Liver (tissue), 8 donors: ENCODE measurements at regions not wholly inside any gene's neighbourhood (a gene's known extent, or its start where the extent isn't known, plus 50 kb on each side); places are given as distances from the start of the nearest gene placed in this dataset.

Experiments
- DNase-seq: peaks from one replicate; pipeline ENCODE4 v3.0.0-alpha.2; 2017; ENCODE audit warnings: low spot score
- H3K27ac ChIP-seq, 2 donors: one replicate each; pipeline ENCODE4 v1.7.0; 2013; ENCODE audit warnings: inconsistent platforms in 2 of 2, low read length in 2 of 2, control low read depth in 1 of 2, low read depth in 1 of 2, mild to moderate bottlenecking in 1 of 2
- H3K27me3 ChIP-seq, 4 donors: one replicate each; pipeline versions ENCODE4 v1.6.1 to v1.7.0; 2013; ENCODE audit warnings: low read length in 3 of 4, inconsistent platforms in 1 of 4, mild to moderate bottlenecking in 1 of 4, moderate library complexity in 1 of 4; ENCODE audit not compliant: control insufficient read depth in 4 of 4, insufficient read depth in 4 of 4
- H3K36me3 ChIP-seq, 4 donors: one replicate each; pipeline versions ENCODE4 v1.6.1 to v1.7.0; 2013; ENCODE audit warnings: low read length in 3 of 4, mild to moderate bottlenecking in 3 of 4, low read depth in 1 of 4, moderate library complexity in 1 of 4; ENCODE audit not compliant: control insufficient read depth in 4 of 4, insufficient read depth in 3 of 4
- H3K4me1 ChIP-seq, 4 donors: one replicate each; pipeline versions ENCODE4 v1.6.1 to v1.7.0; 2013; ENCODE audit warnings: low read length in 3 of 4, mild to moderate bottlenecking in 3 of 4, moderate library complexity in 1 of 4; ENCODE audit not compliant: control insufficient read depth in 4 of 4, insufficient read depth in 4 of 4
- H3K4me3 ChIP-seq, 3 donors: one replicate each; pipeline versions ENCODE4 v1.6.1 to v1.7.0; 2013; ENCODE audit warnings: low read length in 3 of 3, control low read depth in 1 of 3, low read depth in 1 of 3, mild to moderate bottlenecking in 1 of 3
- H3K9ac ChIP-seq, 2 donors: one replicate each; pipeline ENCODE4 v1.7.0; 2013; ENCODE audit warnings: low read length in 2 of 2, mild to moderate bottlenecking in 2 of 2, moderate library complexity in 2 of 2, control low read depth in 1 of 2, low read depth in 1 of 2
- H3K9me3 ChIP-seq, 4 donors: one replicate each; pipeline versions ENCODE4 v1.6.1 to v1.7.0; 2013; ENCODE audit warnings: low read length in 3 of 4; ENCODE audit not compliant: control insufficient read depth in 4 of 4
- EGR1 ChIP-seq, 2 donors: IDR thresholded peaks; 2 replicates each; pipeline ENCODE4 v1.6.1; 2016 to 2018; ENCODE audit warnings: antibody characterized with exemption in 2 of 2, low read depth in 2 of 2
- FOXA1 ChIP-seq: IDR thresholded peaks from 2 replicates; pipeline ENCODE4 v1.6.1; 2016; ENCODE audit warnings: antibody characterized with exemption
- FOXA2 ChIP-seq: IDR thresholded peaks from 2 replicates; pipeline ENCODE4 v1.6.1; 2016; ENCODE audit warnings: antibody characterized with exemption
- GABPA ChIP-seq, 2 donors: IDR thresholded peaks in 1 of 2; conservative IDR thresholded peaks in 1 of 2; 2 replicates each; pipeline ENCODE4 v1.6.1; 2016; ENCODE audit warnings: antibody characterized with exemption in 2 of 2, mild to moderate bottlenecking in 1 of 2, moderate library complexity in 1 of 2
- HNF4A ChIP-seq, 2 donors: conservative IDR thresholded peaks; 2 replicates each; pipeline ENCODE4 v1.6.1; 2016; ENCODE audit warnings: antibody characterized with exemption in 2 of 2, mild to moderate bottlenecking in 2 of 2
- HNF4G ChIP-seq: IDR thresholded peaks from 2 replicates; pipeline ENCODE4 v1.6.1; 2016; ENCODE audit warnings: antibody characterized with exemption
- JUND ChIP-seq, 2 donors: IDR thresholded peaks; 2 replicates each; pipeline ENCODE4 v1.6.1; 2016; ENCODE audit warnings: antibody characterized with exemption in 2 of 2
- NR2F2 ChIP-seq: IDR thresholded peaks from 2 replicates; pipeline ENCODE4 v1.6.1; 2016; ENCODE audit warnings: antibody characterized with exemption
- RAD21 ChIP-seq, 2 donors: IDR thresholded peaks; 2 replicates each; pipeline ENCODE4 v1.6.1; 2016; ENCODE audit warnings: antibody characterized with exemption in 2 of 2, mild to moderate bottlenecking in 2 of 2
- RXRA ChIP-seq, 2 donors: IDR thresholded peaks; 2 replicates each; pipeline ENCODE4 v1.6.1; 2017 to 2018; ENCODE audit warnings: antibody characterized with exemption in 2 of 2, mild to moderate bottlenecking in 1 of 2
- SP1 ChIP-seq: IDR thresholded peaks from 2 replicates; pipeline ENCODE4 v1.6.1; 2018; ENCODE audit warnings: antibody characterized with exemption, mild to moderate bottlenecking
- TAF1 ChIP-seq: conservative IDR thresholded peaks from 2 replicates; pipeline ENCODE4 v1.6.1; 2016; ENCODE audit warnings: antibody characterized with exemption, mild to moderate bottlenecking
- YY1 ChIP-seq: IDR thresholded peaks from 2 replicates; pipeline ENCODE4 v1.6.1; 2016; ENCODE audit warnings: antibody characterized with exemption, mild to moderate bottlenecking
- WGBS: extraction: QIAGEN DNeasy Blood & Tissue Kit; methylation state at CpG from one replicate; pipeline ENCODE4 v1.1.7; 2013; 5-methylcytosine and 5-hydroxymethylcytosine counted together
- TF ChIP-seq, protein P1 (sequence below): IDR thresholded peaks from 2 replicates; pipeline ENCODE4 v1.6.1; 2016; ENCODE audit warnings: antibody characterized with exemption
- TF ChIP-seq, protein P2 (sequence below): fragments of 150-350 bp; IDR thresholded peaks from 2 replicates; pipeline ENCODE4 v1.5.1; 2017; ENCODE audit warnings: improper control_type of control experiment, low read depth, low read length; ENCODE audit not compliant: missing input control
- TF ChIP-seq, protein P3 (sequence below): IDR thresholded peaks from 2 replicates; pipeline ENCODE4 v1.6.1; 2016; ENCODE audit warnings: antibody characterized with exemption, mild to moderate bottlenecking
- TF ChIP-seq, protein P4 (sequence below): IDR thresholded peaks from 2 replicates; pipeline ENCODE4 v1.6.1; 2016; ENCODE audit warnings: antibody characterized with exemption
- TF ChIP-seq, protein P5 (sequence below): IDR thresholded peaks from 2 replicates; pipeline ENCODE4 v1.6.1; 2016; ENCODE audit warnings: antibody characterized with exemption
- donor health status: healthy.
- donor health status: healthy.
- donor health status: healthy.
- donor health status: healthy.
- donor health status: healthy.

DNA sequence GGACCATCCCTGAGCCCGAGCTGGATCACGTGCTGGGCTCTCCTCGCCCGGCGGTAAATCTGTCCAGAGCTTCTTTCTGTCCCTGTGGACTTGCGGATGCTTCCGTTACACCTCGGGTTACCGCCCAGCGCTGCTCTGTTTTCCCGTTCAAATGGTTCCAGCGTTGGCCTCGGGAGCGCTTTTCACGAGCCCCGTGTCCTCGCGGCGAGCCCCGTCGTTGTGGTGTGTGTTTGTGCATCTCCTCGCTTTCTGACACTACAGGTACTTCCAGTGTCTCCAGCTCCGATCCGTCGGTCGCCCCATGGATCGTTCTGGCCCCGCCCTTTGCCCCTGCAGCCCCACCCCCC is 77.4 kb downstream of the RTP5 start:
- peaks cover 3 to 25% (median 17%) of the 10 kb centered on the region in 4 donors for H3K4me1 ChIP-seq
- H3K9ac ChIP-seq, result no peak overlapping the region
- no peak overlapping the region for H3K27ac ChIP-seq
- no peak overlapping the region for H3K4me3 ChIP-seq
- TF ChIP-seq, protein P1, sequence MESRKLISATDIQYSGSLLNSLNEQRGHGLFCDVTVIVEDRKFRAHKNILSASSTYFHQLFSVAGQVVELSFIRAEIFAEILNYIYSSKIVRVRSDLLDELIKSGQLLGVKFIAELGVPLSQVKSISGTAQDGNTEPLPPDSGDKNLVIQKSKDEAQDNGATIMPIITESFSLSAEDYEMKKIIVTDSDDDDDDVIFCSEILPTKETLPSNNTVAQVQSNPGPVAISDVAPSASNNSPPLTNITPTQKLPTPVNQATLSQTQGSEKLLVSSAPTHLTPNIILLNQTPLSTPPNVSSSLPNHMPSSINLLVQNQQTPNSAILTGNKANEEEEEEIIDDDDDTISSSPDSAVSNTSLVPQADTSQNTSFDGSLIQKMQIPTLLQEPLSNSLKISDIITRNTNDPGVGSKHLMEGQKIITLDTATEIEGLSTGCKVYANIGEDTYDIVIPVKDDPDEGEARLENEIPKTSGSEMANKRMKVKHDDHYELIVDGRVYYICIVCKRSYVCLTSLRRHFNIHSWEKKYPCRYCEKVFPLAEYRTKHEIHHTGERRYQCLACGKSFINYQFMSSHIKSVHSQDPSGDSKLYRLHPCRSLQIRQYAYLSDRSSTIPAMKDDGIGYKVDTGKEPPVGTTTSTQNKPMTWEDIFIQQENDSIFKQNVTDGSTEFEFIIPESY, result no peak
- TF ChIP-seq, protein P2, sequence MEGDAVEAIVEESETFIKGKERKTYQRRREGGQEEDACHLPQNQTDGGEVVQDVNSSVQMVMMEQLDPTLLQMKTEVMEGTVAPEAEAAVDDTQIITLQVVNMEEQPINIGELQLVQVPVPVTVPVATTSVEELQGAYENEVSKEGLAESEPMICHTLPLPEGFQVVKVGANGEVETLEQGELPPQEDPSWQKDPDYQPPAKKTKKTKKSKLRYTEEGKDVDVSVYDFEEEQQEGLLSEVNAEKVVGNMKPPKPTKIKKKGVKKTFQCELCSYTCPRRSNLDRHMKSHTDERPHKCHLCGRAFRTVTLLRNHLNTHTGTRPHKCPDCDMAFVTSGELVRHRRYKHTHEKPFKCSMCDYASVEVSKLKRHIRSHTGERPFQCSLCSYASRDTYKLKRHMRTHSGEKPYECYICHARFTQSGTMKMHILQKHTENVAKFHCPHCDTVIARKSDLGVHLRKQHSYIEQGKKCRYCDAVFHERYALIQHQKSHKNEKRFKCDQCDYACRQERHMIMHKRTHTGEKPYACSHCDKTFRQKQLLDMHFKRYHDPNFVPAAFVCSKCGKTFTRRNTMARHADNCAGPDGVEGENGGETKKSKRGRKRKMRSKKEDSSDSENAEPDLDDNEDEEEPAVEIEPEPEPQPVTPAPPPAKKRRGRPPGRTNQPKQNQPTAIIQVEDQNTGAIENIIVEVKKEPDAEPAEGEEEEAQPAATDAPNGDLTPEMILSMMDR, result no peak
- TF ChIP-seq, protein P3, sequence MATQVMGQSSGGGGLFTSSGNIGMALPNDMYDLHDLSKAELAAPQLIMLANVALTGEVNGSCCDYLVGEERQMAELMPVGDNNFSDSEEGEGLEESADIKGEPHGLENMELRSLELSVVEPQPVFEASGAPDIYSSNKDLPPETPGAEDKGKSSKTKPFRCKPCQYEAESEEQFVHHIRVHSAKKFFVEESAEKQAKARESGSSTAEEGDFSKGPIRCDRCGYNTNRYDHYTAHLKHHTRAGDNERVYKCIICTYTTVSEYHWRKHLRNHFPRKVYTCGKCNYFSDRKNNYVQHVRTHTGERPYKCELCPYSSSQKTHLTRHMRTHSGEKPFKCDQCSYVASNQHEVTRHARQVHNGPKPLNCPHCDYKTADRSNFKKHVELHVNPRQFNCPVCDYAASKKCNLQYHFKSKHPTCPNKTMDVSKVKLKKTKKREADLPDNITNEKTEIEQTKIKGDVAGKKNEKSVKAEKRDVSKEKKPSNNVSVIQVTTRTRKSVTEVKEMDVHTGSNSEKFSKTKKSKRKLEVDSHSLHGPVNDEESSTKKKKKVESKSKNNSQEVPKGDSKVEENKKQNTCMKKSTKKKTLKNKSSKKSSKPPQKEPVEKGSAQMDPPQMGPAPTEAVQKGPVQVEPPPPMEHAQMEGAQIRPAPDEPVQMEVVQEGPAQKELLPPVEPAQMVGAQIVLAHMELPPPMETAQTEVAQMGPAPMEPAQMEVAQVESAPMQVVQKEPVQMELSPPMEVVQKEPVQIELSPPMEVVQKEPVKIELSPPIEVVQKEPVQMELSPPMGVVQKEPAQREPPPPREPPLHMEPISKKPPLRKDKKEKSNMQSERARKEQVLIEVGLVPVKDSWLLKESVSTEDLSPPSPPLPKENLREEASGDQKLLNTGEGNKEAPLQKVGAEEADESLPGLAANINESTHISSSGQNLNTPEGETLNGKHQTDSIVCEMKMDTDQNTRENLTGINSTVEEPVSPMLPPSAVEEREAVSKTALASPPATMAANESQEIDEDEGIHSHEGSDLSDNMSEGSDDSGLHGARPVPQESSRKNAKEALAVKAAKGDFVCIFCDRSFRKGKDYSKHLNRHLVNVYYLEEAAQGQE, result no peak
- TF ChIP-seq, protein P4, sequence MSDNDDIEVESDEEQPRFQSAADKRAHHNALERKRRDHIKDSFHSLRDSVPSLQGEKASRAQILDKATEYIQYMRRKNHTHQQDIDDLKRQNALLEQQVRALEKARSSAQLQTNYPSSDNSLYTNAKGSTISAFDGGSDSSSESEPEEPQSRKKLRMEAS, result no peak
- TF ChIP-seq HNF4G (no peak), JUND (IDR thresholded peaks at IDR 0.05) (no peak), NR2F2 (no peak), FOXA2 (no peak), TAF1 (no peak)
- DNase-seq, result no peak
- 88% methylated on average over 28 of the region's 28 CpGs for WGBS
- no peaks in the 10 kb centered on the region for H3K9me3 ChIP-seq
- H3K36me3 ChIP-seq, result no peaks in the 10 kb centered on the region
- H3K27me3 ChIP-seq, result no peaks in the 10 kb centered on the region

DNA sequence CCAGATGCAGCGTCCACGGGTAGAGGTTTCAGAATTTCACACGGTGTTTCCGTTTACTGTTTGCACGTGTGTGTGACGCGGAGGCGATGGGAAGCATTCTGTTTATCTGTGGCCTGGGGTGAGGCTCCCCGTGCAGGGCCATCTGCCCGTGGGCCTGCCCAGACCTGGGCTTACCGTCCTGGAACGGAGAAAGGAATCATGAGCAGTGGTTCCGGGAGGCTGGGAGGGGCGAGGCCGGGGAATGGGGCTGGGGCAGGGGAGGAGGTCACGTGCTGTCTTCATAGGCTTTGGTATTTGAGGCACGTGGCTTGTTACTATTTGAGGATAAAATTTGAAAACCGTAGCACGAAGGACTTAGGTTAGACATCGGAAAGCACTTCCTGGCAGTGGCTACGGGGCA is 77.9 kb downstream of the RTP5 start:
- no peak overlapping the region for H3K9ac ChIP-seq
- WGBS, result 94% methylated on average over 21 of the region's 21 CpGs
- DNase-seq, result no peak
- no peak for TF ChIP-seq EGR1 (IDR thresholded peaks at IDR 0.05; ENCODE audit: low read depth in 2 of 2)
- TF ChIP-seq RAD21 (IDR thresholded peaks at IDR 0.05), result no peak
- TF ChIP-seq, protein P4, result no peak
- no peak for TF ChIP-seq HNF4A (conservative IDR thresholded peaks at IDR 0.05)
- no peak for TF ChIP-seq RXRA (IDR thresholded peaks at IDR 0.05)
- TF ChIP-seq, protein P1, result no peak
- no peak for TF ChIP-seq SP1
- TF ChIP-seq FOXA1, result no peak
- TF ChIP-seq, protein P3, result no peak
- TF ChIP-seq JUND (IDR thresholded peaks at IDR 0.05), result no peak
- TF ChIP-seq GABPA (IDR thresholded peaks at IDR 0.05 in 1 of 2, conservative IDR thresholded peaks at IDR 0.05 in 1 of 2), result no peak
- TF ChIP-seq NR2F2, result no peak
- no peak for TF ChIP-seq TAF1
- TF ChIP-seq HNF4G, result no peak
- no peak for TF ChIP-seq YY1
- TF ChIP-seq, protein P5, sequence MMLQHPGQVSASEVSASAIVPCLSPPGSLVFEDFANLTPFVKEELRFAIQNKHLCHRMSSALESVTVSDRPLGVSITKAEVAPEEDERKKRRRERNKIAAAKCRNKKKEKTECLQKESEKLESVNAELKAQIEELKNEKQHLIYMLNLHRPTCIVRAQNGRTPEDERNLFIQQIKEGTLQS, result no peak

More for the DNA sequence above, 77.9 kb downstream of the RTP5 start:
- Histone ChIP-seq H3K27ac (no peak overlapping the region), H3K27me3 (no peaks in the 10 kb centered on the region), H3K4me1 (peaks cover 3 to 22% (median 17%) of the 10 kb centered on the region in 4 donors), H3K4me3 (no peak overlapping the region), H3K9me3 (no peaks in the 10 kb centered on the region), H3K36me3 (no peaks in the 10 kb centered on the region)
